H1 (cell line): ENCODE measurements at regions not wholly inside any gene's neighbourhood (a gene's known extent, or its start where the extent isn't known, plus 50 kb on each side); places are given as distances from the start of the nearest gene placed in this dataset.

Experiments
- CTCF ChIA-PET: fragments of 300-600 bp; sonication (Branson Sonifier 250); formaldehyde crosslinking; loops from one replicate; lab custom pipeline; 2021; ENCODE audit not compliant: partially characterized antibody; lab: Charles Lee
- POLR2A ChIA-PET: fragments of 300-600 bp; sonication (Branson Sonifier 250); formaldehyde crosslinking; loops from one replicate; lab custom pipeline; 2021; ENCODE audit warnings: inconsistent platforms; ENCODE audit not compliant: partially characterized antibody; lab: Charles Lee
- DNase-seq, 2 experiments: peaks; one replicate each; pipeline versions ENCODE4 v3.0.0 to v3.0.0-alpha.2; 2010 to 2022; ENCODE audit warnings: low spot score in 2 of 2, low read depth in 1 of 2, mixed read lengths in 1 of 2
- FAIRE-seq: peaks from 2 replicates; lab custom pipeline; 2011; peaks lifted over from hg19 to GRCh38; lab: Jason Lieb, UNC
- H2AFZ ChIP-seq: 2 replicates; pipeline ENCODE4 v1.8.1; 2012; ENCODE audit warnings: low read length, inconsistent platforms
- H2AK5ac ChIP-seq: 2 replicates; pipeline ENCODE4 v1.6.1; 2013; ENCODE audit warnings: low read depth, low read length
- H2BK120ac ChIP-seq: replicated peaks from 2 replicates; pipeline ENCODE3; 2013; ENCODE audit warnings: low read depth, low read length, inconsistent platforms
- H2BK12ac ChIP-seq: 2 replicates; pipeline ENCODE4 v1.6.1; 2013; ENCODE audit warnings: low read depth, low read length
- H2BK15ac ChIP-seq: 2 replicates; pipeline ENCODE4 v1.6.1; 2013; ENCODE audit warnings: low read length
- H2BK20ac ChIP-seq: 2 replicates; pipeline ENCODE4 v1.6.1; 2013; ENCODE audit warnings: low read length
- H2BK5ac ChIP-seq: 2 replicates; pipeline ENCODE4 v1.6.1; 2013; ENCODE audit warnings: low read depth, low read length
- H3K14ac ChIP-seq: 2 replicates; pipeline ENCODE4 v1.6.1; 2013; ENCODE audit warnings: inconsistent platforms; ENCODE audit not compliant: insufficient read length
- H3K18ac ChIP-seq: 2 replicates; pipeline ENCODE4 v1.6.1; 2013; ENCODE audit warnings: low read length; ENCODE audit errors: extremely low read depth
- H3K23ac ChIP-seq: 2 replicates; pipeline ENCODE4 v1.6.1; 2013; ENCODE audit warnings: inconsistent platforms; ENCODE audit not compliant: insufficient read length
- H3K23me2 ChIP-seq: 2 replicates; pipeline ENCODE4 v1.6.1; 2013; ENCODE audit warnings: low read depth, low read length
- H3K27ac ChIP-seq: 2 replicates; pipeline ENCODE4 v1.6.1; 2011; ENCODE audit warnings: low read depth, low read length, inconsistent platforms
- H3K27me3 ChIP-seq, 4 experiments: replicated peaks in 1 of 4; 1 replicate in 1 of 4; 2 replicates in 3 of 4; pipeline versions ENCODE4 v1.6.1 to v1.8.1; 2011 to 2013; ENCODE audit warnings: low read length in 3 of 4, mild to moderate bottlenecking in 3 of 4, inconsistent platforms in 2 of 4, mixed read lengths in 2 of 4, moderate library complexity in 1 of 4; ENCODE audit not compliant: control insufficient read depth in 3 of 4, insufficient read depth in 3 of 4; ENCODE audit errors: extremely low read depth in 1 of 4
- H3K36me3 ChIP-seq, 4 experiments: 2 replicates each; pipeline versions ENCODE4 v1.6.1 to v1.8.1; 2011 to 2013; ENCODE audit warnings: mild to moderate bottlenecking in 4 of 4, low read length in 3 of 4, moderate library complexity in 2 of 4, control low read depth in 1 of 4, inconsistent platforms in 1 of 4; ENCODE audit not compliant: insufficient read depth in 4 of 4, control insufficient read depth in 2 of 4
- H3K4ac ChIP-seq: replicated peaks from 2 replicates; pipeline ENCODE3; 2013; ENCODE audit warnings: low read length, low read depth, mixed read lengths, inconsistent platforms; ENCODE audit not compliant: insufficient read length
- H3K4me1 ChIP-seq, 4 experiments: replicated peaks in 1 of 4; 1 replicate in 1 of 4; 2 replicates in 3 of 4; pipeline versions ENCODE4 v1.6.1 to v1.8.1; 2011 to 2013; ENCODE audit warnings: low read length in 3 of 4, inconsistent platforms in 2 of 4, mixed read lengths in 1 of 4; ENCODE audit not compliant: insufficient read depth in 4 of 4, control insufficient read depth in 3 of 4
- H3K4me2 ChIP-seq, 2 experiments: 2 replicates each; pipeline versions ENCODE4 v1.6.1 to v1.8.1; 2011 to 2013; ENCODE audit warnings: low read depth in 2 of 2, low read length in 2 of 2, control low read depth in 1 of 2, inconsistent platforms in 1 of 2, mild to moderate bottlenecking in 1 of 2; ENCODE audit not compliant: insufficient read depth in 1 of 2
- H3K4me3 ChIP-seq, 4 experiments: fragments of 200-600, 300-600 bp in 1 of 4; sonication (generic), shearing (Covaris generic), sonication (Bioruptor Twin) in 1 of 4; 2 replicates each; pipeline versions ENCODE4 v1.5.1 to v1.8.1; 2011 to 2016; ENCODE audit warnings: low read length in 4 of 4, low read depth in 3 of 4, control low read depth in 2 of 4, inconsistent platforms in 2 of 4, mild to moderate bottlenecking in 2 of 4, mixed read lengths in 1 of 4, moderate library complexity in 1 of 4; ENCODE audit not compliant: insufficient read depth in 2 of 4; ENCODE audit errors: extremely low read depth in 1 of 4
- H3K56ac ChIP-seq: replicated peaks from 2 replicates; pipeline ENCODE3; 2013; ENCODE audit warnings: low read depth, mild to moderate bottlenecking, mixed read lengths, low read length, inconsistent platforms; ENCODE audit not compliant: insufficient read length
- H3K79me1 ChIP-seq: 2 replicates; pipeline ENCODE4 v1.6.1; 2013; ENCODE audit warnings: low read depth, low read length, control low read depth
- H3K79me2 ChIP-seq, 2 experiments: 2 replicates each; pipeline versions ENCODE4 v1.6.1 to v1.8.1; 2012 to 2013; ENCODE audit warnings: low read length in 2 of 2, mild to moderate bottlenecking in 2 of 2, inconsistent platforms in 1 of 2; ENCODE audit not compliant: insufficient read depth in 2 of 2, control insufficient read depth in 1 of 2
- H3K9ac ChIP-seq, 4 experiments: replicated peaks in 1 of 4; 1 replicate in 1 of 4; 2 replicates in 3 of 4; pipeline versions ENCODE4 v1.6.1 to v1.8.1; 2011 to 2013; ENCODE audit warnings: low read depth in 3 of 4, low read length in 3 of 4, control low read depth in 2 of 4, mild to moderate bottlenecking in 2 of 4, moderate library complexity in 2 of 4, inconsistent platforms in 1 of 4; ENCODE audit errors: extremely low read depth in 1 of 4
- H3K9me3 ChIP-seq, 2 experiments: 2 replicates each; pipeline versions ENCODE4 v1.6.1 to v1.8.1; 2012 to 2013; ENCODE audit warnings: mild to moderate bottlenecking in 2 of 2, moderate library complexity in 2 of 2, control low read depth in 1 of 2, inconsistent platforms in 1 of 2, low read depth in 1 of 2, low read length in 1 of 2, mixed read lengths in 1 of 2; ENCODE audit not compliant: insufficient read depth in 2 of 2
- H4K20me1 ChIP-seq, 2 experiments: replicated peaks in 1 of 2; 2 replicates each; pipeline versions ENCODE3 to v1.8.1; 2011 to 2013; ENCODE audit warnings: inconsistent platforms in 2 of 2, low read length in 2 of 2, mild to moderate bottlenecking in 1 of 2; ENCODE audit not compliant: insufficient read depth in 2 of 2, control insufficient read depth in 1 of 2
- H4K5ac ChIP-seq: 2 replicates; pipeline ENCODE4 v1.6.1; 2013; ENCODE audit warnings: low read length, low read depth, mixed read lengths, inconsistent platforms; ENCODE audit not compliant: insufficient read length
- H4K8ac ChIP-seq: 2 replicates; pipeline ENCODE4 v1.8.0; 2013; ENCODE audit warnings: mild to moderate bottlenecking, moderate library complexity, low read length, inconsistent platforms; ENCODE audit not compliant: insufficient read depth; ENCODE audit errors: extremely low read depth
- H4K91ac ChIP-seq: replicated peaks from 2 replicates; pipeline ENCODE3; 2013; ENCODE audit warnings: low read length, mixed read lengths, inconsistent platforms; ENCODE audit not compliant: insufficient read length
- MAFK ChIP-seq: IDR thresholded peaks from 2 replicates; pipeline ENCODE4 v1.6.1; 2012; ENCODE audit warnings: low read depth, mild to moderate bottlenecking, improper control_type of control experiment, low read length
- TEAD4 ChIP-seq: IDR thresholded peaks from 2 replicates; pipeline ENCODE4 v1.6.1; 2012; ENCODE audit warnings: low read depth, low read length, inconsistent platforms, mixed read lengths
- WGBS, 2 experiments: shearing (Covaris generic) in 1 of 2; methylation state at CpG; one replicate each; pipeline versions ENCODE4 v1.1.6 to v1.1.7; 2013 to 2015; ENCODE audit warnings: low lambda C conversion rate in 2 of 2, mixed read lengths in 2 of 2, inconsistent platforms in 1 of 2, low coverage in 1 of 2, missing lambda C conversion rate in 1 of 2; ENCODE audit not compliant: insufficient replicate concordance in 2 of 2, insufficient coverage in 1 of 2, insufficient read length in 1 of 2; ENCODE audit errors: extremely low coverage in 1 of 2, missing lambda C conversion rate in 1 of 2; 5-methylcytosine and 5-hydroxymethylcytosine counted together

DNA sequence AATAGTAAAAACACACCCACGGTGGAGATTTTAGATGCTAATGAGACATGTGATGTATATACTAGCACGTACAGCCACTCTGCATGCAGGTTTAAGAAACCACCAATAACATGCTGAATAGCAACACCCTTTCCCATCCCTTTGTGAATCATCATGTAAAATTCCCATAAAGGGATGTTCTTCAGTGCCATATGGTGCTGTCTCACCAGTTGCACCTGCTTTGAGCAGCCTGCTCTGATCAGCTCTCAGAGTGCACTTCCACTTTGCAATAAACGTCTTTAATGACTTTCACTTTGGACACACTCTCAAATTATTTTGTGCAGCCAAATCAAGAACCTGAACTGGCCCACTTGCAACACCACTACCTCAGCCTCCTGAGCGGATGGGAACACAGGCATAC lies 615.0 kb downstream of the ANKRD7 start:
- WGBS, 2 experiments = 90% methylated on average over 4 of the region's 4 CpGs; no CpG with 5 or more reads in 1 of the 2 experiments

More for the DNA sequence above, 615.0 kb downstream of the ANKRD7 start:
- Histone ChIP-seq H2BK20ac (no peak overlapping the region), H3K4me1 (no peaks in the 10 kb centered on the region; a peak in 1 of 7 replicates), H2BK12ac (no peak overlapping the region), H3K9ac (no peak overlapping the region), H2BK5ac (no peak overlapping the region), H4K91ac (no peak overlapping the region), H3K56ac (no peak overlapping the region), H3K18ac (no peak overlapping the region), H3K23ac (no peak overlapping the region), H2BK120ac (no peak overlapping the region), H3K27ac (no peak overlapping the region), H3K4me2 (no peak overlapping the region), H2AFZ (no peak overlapping the region), H2BK15ac (no peak overlapping the region), H3K4me3 (no peak overlapping the region), H4K20me1 (no peaks in the 10 kb centered on the region), H3K14ac (no peak overlapping the region), H3K9me3 (no peaks in the 10 kb centered on the region), H4K8ac (no peak overlapping the region), H4K5ac (no peak overlapping the region), H3K23me2 (no peaks in the 10 kb centered on the region), H3K79me1 (no peaks in the 10 kb centered on the region), H3K36me3 (no peaks in the 10 kb centered on the region), H3K79me2 (no peaks in the 10 kb centered on the region), H3K27me3 (no peaks in the 10 kb centered on the region), H3K4ac (no peak overlapping the region), H2AK5ac (no peak overlapping the region)
- no peak for DNase-seq
- POLR2A ChIA-PET = no interaction called here
- TF ChIP-seq MAFK (no peak), TEAD4 (no peak)
- no peak for FAIRE-seq
- CTCF ChIA-PET = no interaction called here
